ENCODE measurements at regions not wholly inside any gene's neighbourhood (a gene's known extent, or its start where the extent isn't known, plus 50 kb on each side); places are given as distances from the start of the nearest gene placed in this dataset.
"Not testable (repeated sequence)": the region's sequence is repeated elsewhere in the genome, so short reads cannot be mapped to it uniquely, and the experiment has no call there.

GRCh38 chrX:19172741-19173140 is 50.5 kb upstream of the ADGRG2 start:
- DNase-seq (ENCODE audit: low spot score), result no peak

GRCh38 chrX:19174401-19175025 is 52.2 kb upstream of the ADGRG2 start:
- no peak for DNase-seq (ENCODE audit: low spot score)

GRCh38 chrX:19176901-19177630 is 54.8 kb upstream of the ADGRG2 start:
- no peak for DNase-seq (ENCODE audit: low spot score)

- DNase-seq (ENCODE audit: low spot score), result no peak
Measured at GRCh38 chrX:19177721-19178120, 55.5 kb upstream of the ADGRG2 start.

- no peak for DNase-seq (ENCODE audit: low spot score)
Measured at GRCh38 chrX:19178402-19178801, 56.1 kb upstream of the ADGRG2 start.

GRCh38 chrX:19179389-19179788 is 57.1 kb upstream of the ADGRG2 start:
- DNase-seq (ENCODE audit: low spot score), result no peak

GRCh38 chrX:19181345-19181744 is 59.1 kb upstream of the ADGRG2 start:
- no peak for DNase-seq (ENCODE audit: low spot score)

- DNase-seq (ENCODE audit: low spot score), result no peak
Measured at GRCh38 chrX:19182785-19183184, 60.5 kb upstream of the ADGRG2 start.

- no peak for DNase-seq (ENCODE audit: low spot score)
Measured at GRCh38 chrX:19183761-19184477, 61.7 kb upstream of the ADGRG2 start.

GRCh38 chrX:19188566-19188965 is 66.3 kb upstream of the ADGRG2 start:
- no peak for DNase-seq (ENCODE audit: low spot score)

GRCh38 chrX:19190902-19191301 is 68.6 kb upstream of the ADGRG2 start:
- DNase-seq (ENCODE audit: low spot score), result no peak

GRCh38 chrX:19193565-19193964 is 71.3 kb upstream of the ADGRG2 start:
- DNase-seq (ENCODE audit: low spot score), result no peak

- DNase-seq (ENCODE audit: low spot score), result no peak
Measured at GRCh38 chrX:19194285-19195242, 72.3 kb upstream of the ADGRG2 start.

GRCh38 chrX:19195243-19195610 is 73.0 kb upstream of the ADGRG2 start:
- DNase-seq (ENCODE audit: low spot score), result no peak

- DNase-seq (ENCODE audit: low spot score), result no peak
Measured at GRCh38 chrX:19198473-19198872, 76.2 kb upstream of the ADGRG2 start.

- DNase-seq (ENCODE audit: low spot score), result no peak
Measured at GRCh38 chrX:19202171-19202570, 79.9 kb upstream of the ADGRG2 start.

- DNase-seq (ENCODE audit: low spot score), result no peak
Measured at GRCh38 chrX:19204636-19205035, 82.4 kb upstream of the ADGRG2 start.

- DNase-seq (ENCODE audit: low spot score), result no peak
Measured at GRCh38 chrX:19212037-19212436, 89.8 kb upstream of the ADGRG2 start.

GRCh38 chrX:19213610-19214152 is 91.4 kb upstream of the ADGRG2 start:
- DNase-seq (ENCODE audit: low spot score), result no peak

GRCh38 chrX:19214311-19214710 is 92.0 kb upstream of the ADGRG2 start:
- DNase-seq (ENCODE audit: low spot score), result no peak

GRCh38 chrX:19225909-19226308 is 103.6 kb upstream of the ADGRG2 start:
- no peak for DNase-seq (ENCODE audit: low spot score)

GRCh38 chrX:19229896-19230295 is 107.6 kb upstream of the ADGRG2 start:
- DNase-seq (ENCODE audit: low spot score), result not testable (repeated sequence)
